GM10248 (cell line): ENCODE measurements at regions not wholly inside any gene's neighbourhood (a gene's known extent, or its start where the extent isn't known, plus 50 kb on each side); places are given as distances from the start of the nearest gene placed in this dataset.

ENCODE experiments used
- CTCF ChIA-PET: fragments of 300-600 bp; sonication (Branson Sonifier 250); formaldehyde crosslinking; extraction: SDS; loops from one replicate; lab custom pipeline; 2021; ENCODE audit warnings: antibody characterized with exemption; lab: Yijun Ruan, JAX
- POLR2A ChIA-PET: fragments of 350-650 bp; sonication (Branson Sonifier 250); formaldehyde crosslinking; extraction: SDS; loops from one replicate; lab custom pipeline; 2020; ENCODE audit warnings: antibody characterized with exemption; lab: Yijun Ruan, JAX
- DNase-seq: peaks from one replicate; pipeline ENCODE4 v3.0.0; 2012; ENCODE audit errors: extremely low spot score
- TF ChIP-seq, protein P1 (sequence below): IDR thresholded peaks from 2 replicates; pipeline ENCODE4 v1.5.1; 2012; ENCODE audit warnings: mild to moderate bottlenecking, low read depth; ENCODE audit errors: extremely low read depth, missing control alignments, control extremely low read depth

DNA sequence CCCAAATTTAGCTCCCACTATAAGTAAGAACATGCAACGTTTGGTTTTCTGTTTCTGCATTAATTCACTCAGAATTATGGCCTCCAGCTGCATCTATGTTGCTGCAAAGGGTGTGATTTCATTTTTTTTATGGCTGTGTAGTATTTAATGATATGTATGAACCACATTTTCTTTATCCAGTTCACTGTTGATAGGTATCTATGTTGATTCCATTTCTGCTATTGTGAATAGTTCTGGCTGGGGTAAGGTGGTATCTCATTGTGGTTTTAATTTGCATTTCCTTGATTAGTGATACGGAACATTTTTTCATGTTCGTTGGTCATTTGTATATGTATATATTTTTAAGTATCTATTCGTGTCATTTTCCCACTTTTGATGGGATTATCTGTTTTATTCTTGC, 674.3 kb downstream of the NUP35 start:
- POLR2A ChIA-PET = no interaction called here
- CTCF ChIA-PET = no interaction called here
- no peak for DNase-seq
- TF ChIP-seq, protein P1, sequence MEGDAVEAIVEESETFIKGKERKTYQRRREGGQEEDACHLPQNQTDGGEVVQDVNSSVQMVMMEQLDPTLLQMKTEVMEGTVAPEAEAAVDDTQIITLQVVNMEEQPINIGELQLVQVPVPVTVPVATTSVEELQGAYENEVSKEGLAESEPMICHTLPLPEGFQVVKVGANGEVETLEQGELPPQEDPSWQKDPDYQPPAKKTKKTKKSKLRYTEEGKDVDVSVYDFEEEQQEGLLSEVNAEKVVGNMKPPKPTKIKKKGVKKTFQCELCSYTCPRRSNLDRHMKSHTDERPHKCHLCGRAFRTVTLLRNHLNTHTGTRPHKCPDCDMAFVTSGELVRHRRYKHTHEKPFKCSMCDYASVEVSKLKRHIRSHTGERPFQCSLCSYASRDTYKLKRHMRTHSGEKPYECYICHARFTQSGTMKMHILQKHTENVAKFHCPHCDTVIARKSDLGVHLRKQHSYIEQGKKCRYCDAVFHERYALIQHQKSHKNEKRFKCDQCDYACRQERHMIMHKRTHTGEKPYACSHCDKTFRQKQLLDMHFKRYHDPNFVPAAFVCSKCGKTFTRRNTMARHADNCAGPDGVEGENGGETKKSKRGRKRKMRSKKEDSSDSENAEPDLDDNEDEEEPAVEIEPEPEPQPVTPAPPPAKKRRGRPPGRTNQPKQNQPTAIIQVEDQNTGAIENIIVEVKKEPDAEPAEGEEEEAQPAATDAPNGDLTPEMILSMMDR = no peak

DNA sequence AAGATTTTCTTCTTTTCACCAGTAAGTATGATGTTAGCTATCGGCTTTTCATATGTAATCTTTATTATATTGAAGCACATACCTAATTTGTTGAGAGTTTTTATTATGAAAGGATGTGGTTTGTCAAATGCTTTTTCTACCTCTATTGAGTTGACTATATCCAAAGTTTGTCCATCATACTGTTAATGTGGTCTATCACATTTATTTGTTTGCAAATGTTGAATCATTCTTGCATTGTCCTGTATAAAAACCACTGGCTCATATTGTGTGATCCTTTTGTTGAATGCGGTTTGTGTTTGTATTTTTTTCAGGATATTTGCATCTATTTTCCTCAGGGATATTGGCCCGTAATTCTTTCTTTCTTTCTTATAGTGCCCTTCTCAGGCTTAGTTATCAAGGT, 675.5 kb downstream of the NUP35 start:
- TF ChIP-seq, protein P1 = no peak
- ChIA-PET POLR2A (no interaction called here), CTCF (no interaction called here)
- no peak for DNase-seq

DNA sequence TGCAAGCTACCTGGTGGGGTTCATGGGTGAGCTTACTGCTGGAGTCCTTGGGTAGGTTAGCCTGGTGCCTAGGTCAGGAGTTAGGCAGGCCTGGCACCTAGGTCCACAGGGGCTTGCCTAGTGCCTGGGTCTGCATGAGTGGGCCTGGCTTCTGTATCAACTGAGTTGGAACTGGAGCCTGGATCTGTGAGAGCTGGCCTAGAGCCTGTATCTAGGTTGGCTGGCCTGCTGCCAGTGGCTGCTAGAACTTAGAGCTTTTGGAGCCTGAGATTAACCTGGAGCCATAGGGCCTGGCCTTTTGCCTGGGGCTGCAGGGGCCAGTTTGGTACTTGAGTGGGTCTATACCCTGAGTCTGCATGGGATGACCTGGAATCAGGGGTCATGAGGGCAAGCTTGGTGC, 679.4 kb downstream of the NUP35 start:
- CTCF ChIA-PET = interaction anchor here (0.7 to 1.8 kb wide), 2 partner anchors 8 to 9 kb away, joined by 3 to 4 read pairs; no protein-coding TSS in a partner anchor
- POLR2A ChIA-PET = no interaction called here
- no peak for DNase-seq

DNA sequence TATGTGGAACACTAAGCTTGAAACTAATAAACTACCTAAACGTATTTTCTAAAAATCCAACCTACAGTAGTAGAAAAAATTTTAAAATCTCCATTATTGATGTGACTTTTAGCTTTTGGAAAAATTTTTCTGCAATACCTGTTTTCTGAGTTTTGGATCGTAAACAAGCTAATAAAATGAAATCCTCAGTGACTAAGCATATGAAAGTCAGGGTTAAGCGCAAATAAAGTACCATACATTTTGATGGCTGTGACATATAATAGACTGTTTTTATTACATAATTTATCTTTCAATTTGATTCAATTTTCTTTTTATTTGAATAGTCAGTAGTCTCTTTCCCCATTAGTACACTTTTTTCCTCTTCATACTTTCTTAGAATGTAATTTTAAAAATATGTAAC, 683.6 kb downstream of the NUP35 start:
- no peak for DNase-seq
- TF ChIP-seq, protein P1 = no peak
- CTCF ChIA-PET = interaction anchor here (1.0 kb wide), 1 partner anchor 34 kb away, joined by 3 read pairs; no protein-coding TSS in a partner anchor
- POLR2A ChIA-PET = no interaction called here

More for the DNA sequence above, 679.4 kb downstream of the NUP35 start:
- TF ChIP-seq, protein P1 = no peak

DNA sequence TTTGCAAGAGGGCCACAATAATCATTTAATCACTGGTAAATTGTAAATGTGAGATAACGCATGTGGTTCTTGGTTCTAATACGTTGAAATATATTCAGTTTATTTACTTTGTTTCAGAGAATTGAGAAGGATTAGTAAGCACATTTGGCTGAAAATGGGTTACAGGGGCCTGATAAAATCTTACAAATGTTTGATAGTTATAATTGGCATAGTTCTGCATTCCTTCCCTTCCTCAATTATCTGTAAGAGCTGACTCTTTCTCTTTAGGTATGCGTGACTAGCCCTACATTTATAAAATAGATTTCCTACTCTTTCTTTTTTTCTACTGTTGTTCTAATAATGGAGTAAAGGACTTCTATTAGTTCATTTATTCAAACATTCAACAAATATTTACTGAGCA, 685.2 kb downstream of the NUP35 start:
- TF ChIP-seq, protein P1 = no peak
- ChIA-PET POLR2A (no interaction called here), CTCF (no interaction called here)
- DNase-seq = no peak

DNA sequence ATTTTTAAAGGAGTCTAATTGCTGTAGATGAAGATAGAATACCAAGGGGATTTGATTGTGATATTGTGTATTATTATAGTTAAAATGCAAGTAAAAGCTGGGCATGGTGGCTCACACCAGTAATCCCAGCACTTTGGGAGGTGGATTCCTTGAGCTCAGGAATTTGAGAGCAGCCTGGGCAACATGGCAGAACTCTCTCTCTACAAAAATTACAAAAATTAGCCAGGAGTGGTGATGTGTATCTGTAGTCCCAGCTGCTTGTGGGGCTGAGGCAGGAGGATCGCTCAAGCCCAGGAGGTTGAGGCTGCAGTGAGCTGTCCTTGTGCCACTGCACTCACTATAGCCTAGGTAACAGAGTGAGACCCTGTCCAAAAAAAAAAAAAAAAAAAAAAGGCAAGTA, 687.0 kb downstream of the NUP35 start:
- TF ChIP-seq, protein P1 = no peak
- ChIA-PET POLR2A (no interaction called here), CTCF (no interaction called here)

More for the DNA sequence above, 687.0 kb downstream of the NUP35 start:
- no peak for DNase-seq
